ENCODE measurements at regions not wholly inside any gene's neighbourhood (a gene's known extent, or its start where the extent isn't known, plus 50 kb on each side); places are given as distances from the start of the nearest gene placed in this dataset.

DNA sequence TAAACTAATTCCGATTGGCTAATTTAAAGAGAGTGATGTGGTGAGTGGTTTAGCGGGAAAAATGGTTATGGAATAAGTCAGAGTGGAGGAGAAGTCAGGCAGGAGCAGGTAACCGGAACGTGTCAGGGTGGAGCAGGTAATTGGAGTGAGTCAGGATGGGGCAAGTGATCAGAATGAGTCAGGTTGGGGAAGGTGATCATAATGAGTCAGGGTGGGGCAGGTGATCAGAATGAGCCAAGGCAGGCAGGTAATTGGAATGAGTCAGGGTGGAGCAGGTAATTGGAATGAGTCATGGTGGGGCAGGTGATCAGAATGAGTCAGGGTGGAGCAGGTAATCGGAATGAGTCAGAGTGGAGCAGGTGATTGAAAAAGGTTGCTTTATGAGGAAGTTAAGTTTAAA is 101.4 kb downstream of the TMEM167A start:
- TF ChIP-seq GABPA (IDR thresholded peaks at IDR 0.05; ENCODE audit: low read depth) (no peak), CTCF (IDR thresholded peaks at IDR 0.05; ENCODE audit: insufficient read depth, low read length) (no peak), POLR2AphosphoS5 (IDR thresholded peaks at IDR 0.05; ENCODE audit: low read depth) (no peak)
- TF ChIP-seq, protein P1, sequence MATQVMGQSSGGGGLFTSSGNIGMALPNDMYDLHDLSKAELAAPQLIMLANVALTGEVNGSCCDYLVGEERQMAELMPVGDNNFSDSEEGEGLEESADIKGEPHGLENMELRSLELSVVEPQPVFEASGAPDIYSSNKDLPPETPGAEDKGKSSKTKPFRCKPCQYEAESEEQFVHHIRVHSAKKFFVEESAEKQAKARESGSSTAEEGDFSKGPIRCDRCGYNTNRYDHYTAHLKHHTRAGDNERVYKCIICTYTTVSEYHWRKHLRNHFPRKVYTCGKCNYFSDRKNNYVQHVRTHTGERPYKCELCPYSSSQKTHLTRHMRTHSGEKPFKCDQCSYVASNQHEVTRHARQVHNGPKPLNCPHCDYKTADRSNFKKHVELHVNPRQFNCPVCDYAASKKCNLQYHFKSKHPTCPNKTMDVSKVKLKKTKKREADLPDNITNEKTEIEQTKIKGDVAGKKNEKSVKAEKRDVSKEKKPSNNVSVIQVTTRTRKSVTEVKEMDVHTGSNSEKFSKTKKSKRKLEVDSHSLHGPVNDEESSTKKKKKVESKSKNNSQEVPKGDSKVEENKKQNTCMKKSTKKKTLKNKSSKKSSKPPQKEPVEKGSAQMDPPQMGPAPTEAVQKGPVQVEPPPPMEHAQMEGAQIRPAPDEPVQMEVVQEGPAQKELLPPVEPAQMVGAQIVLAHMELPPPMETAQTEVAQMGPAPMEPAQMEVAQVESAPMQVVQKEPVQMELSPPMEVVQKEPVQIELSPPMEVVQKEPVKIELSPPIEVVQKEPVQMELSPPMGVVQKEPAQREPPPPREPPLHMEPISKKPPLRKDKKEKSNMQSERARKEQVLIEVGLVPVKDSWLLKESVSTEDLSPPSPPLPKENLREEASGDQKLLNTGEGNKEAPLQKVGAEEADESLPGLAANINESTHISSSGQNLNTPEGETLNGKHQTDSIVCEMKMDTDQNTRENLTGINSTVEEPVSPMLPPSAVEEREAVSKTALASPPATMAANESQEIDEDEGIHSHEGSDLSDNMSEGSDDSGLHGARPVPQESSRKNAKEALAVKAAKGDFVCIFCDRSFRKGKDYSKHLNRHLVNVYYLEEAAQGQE (IDR thresholded peaks at IDR 0.05; ENCODE audit: insufficient replicate concordance, low read depth), result no peak

Data from HL-60 (cell line).